Fibroblast of villous mesenchyme (primary cell): ENCODE measurements at regions not wholly inside any gene's neighbourhood (a gene's known extent, or its start where the extent isn't known, plus 50 kb on each side); places are given as distances from the start of the nearest gene placed in this dataset.
"Not testable (repeated sequence)": the region's sequence is repeated elsewhere in the genome, so short reads cannot be mapped to it uniquely, and the experiment has no call there.

Experiments
- DNase-seq: peaks from one replicate; pipeline ENCODE4 v3.0.0-alpha.2; 2010; ENCODE audit warnings: low read depth
- H3K4me3 ChIP-seq: 2 replicates; pipeline ENCODE4 v1.5.1; 2011; ENCODE audit warnings: low read depth, mild to moderate bottlenecking, low read length
- TF ChIP-seq, protein P1 (sequence below): IDR thresholded peaks from 2 replicates; pipeline ENCODE4 v1.5.1; 2012; ENCODE audit warnings: low read depth, mild to moderate bottlenecking, low read length; ENCODE audit not compliant: insufficient read depth

DNA sequence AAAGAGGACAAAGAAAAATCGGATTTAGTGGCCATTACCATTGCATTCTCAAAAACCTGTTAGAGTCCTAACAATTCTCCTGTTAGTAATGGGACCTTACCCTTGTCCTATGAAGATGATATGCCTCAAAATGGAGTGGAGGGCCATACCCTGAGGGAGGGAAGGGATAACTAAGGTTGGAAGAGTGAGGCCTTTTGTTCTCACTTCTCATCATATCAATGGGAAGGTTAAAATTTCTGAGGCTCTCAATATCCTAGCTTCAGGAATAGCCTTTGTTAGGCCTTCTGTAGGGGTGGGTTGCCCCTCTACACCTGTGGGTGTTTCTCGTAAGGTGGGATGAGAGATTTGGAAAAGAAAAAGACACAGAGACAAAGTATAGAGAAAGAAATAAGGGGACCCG is 109.4 kb upstream of the SGIP1 start:
- H3K4me3 ChIP-seq, DNase-seq: not testable (repeated sequence)

DNA sequence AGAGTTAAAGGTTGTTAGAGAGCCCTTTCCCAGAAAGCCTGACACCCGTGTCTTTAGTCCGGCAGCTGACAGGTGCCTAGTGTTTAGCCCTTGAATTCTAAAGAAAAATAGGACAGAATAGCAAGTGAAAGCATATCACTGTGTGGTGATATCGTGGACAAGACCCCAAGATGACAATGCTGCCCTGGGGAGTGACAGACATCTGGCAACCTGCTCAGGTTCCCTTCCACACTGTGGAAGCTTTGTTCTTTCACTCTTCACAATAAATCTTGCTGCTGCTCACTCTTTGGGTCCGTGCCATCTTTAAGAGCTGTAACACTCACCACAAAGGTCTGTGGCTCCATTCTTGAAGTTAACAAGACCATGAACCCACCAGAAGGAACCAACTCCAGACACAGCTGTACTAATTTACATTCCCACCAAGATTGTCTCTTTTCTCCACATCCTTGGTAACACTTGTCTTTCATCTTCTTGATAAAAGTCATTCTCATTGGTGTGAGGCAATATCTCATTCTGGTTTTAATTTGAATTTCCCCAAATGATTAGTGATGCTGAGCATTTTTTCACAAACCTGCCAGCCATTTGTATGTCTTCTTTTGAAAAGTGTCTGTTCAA is 107.6 kb upstream of the SGIP1 start:
- TF ChIP-seq, protein P1, sequence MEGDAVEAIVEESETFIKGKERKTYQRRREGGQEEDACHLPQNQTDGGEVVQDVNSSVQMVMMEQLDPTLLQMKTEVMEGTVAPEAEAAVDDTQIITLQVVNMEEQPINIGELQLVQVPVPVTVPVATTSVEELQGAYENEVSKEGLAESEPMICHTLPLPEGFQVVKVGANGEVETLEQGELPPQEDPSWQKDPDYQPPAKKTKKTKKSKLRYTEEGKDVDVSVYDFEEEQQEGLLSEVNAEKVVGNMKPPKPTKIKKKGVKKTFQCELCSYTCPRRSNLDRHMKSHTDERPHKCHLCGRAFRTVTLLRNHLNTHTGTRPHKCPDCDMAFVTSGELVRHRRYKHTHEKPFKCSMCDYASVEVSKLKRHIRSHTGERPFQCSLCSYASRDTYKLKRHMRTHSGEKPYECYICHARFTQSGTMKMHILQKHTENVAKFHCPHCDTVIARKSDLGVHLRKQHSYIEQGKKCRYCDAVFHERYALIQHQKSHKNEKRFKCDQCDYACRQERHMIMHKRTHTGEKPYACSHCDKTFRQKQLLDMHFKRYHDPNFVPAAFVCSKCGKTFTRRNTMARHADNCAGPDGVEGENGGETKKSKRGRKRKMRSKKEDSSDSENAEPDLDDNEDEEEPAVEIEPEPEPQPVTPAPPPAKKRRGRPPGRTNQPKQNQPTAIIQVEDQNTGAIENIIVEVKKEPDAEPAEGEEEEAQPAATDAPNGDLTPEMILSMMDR = no peak
- no peak for DNase-seq
- no peak overlapping the region for H3K4me3 ChIP-seq

DNA sequence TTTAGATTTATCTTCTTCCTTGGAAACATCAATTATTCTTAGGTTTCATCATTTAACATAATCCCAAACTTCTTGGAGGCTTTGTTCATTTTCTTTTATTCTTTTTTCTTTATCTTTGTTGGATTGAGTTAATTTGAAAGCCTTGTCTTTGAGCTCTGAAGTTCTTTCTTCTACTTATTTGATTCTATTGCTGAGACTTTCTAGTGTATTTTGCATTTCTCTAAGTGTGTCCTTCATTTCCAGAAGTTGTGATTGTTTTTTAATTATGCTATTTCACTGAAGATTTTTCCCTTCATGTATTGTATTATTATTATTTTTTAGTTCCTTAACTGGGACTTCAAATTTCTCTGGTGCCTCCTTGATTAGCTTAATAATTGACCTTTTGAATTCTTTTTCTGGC is 103.1 kb upstream of the SGIP1 start:
- DNase-seq = not testable (repeated sequence)

DNA sequence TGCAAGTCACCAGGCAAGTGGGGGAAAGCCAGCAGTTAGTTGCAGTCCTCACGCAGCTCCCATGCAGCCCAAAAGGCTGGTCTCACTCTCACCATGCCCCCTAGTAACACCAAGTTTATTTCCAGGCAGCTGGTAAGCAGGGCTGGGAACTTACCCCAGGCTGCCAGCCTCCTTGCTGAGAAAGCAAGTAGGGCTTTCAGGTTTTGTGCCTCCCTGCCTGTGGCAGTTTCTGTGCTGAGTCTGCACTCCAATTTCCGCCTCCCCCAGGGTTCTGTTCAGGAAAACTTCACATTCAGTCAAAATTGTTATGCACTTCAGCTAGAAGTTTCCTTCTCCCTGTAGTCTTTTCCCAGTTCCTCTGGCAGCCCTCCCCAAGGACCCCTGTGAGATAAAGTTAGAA is 102.0 kb upstream of the SGIP1 start:
- DNase-seq = no peak
- no peak overlapping the region for H3K4me3 ChIP-seq
- TF ChIP-seq, protein P1 = no peak

More for the DNA sequence above, 103.1 kb upstream of the SGIP1 start:
- H3K4me3 ChIP-seq = not testable (repeated sequence)

DNA sequence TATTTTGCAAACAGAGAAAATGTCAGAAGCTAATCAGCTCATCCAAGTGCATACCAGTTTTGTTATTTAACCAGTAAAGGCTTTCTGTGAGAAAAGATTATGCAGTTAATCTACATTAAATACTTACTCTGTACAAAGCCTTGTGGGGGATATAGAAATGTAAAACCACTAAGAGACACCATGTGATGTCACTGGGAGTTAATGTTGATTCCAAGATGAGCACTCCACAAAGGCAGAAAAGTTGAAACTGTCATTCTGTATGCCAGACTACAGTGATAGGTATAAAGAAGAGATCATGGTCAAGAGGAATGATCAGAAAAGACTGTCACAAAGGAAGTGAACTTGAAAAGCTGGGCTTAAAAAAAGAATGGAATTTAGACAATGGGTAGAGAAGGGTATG is 100.3 kb upstream of the SGIP1 start:
- DNase-seq = no peak
- TF ChIP-seq, protein P1 = no peak
- no peak overlapping the region for H3K4me3 ChIP-seq

DNA sequence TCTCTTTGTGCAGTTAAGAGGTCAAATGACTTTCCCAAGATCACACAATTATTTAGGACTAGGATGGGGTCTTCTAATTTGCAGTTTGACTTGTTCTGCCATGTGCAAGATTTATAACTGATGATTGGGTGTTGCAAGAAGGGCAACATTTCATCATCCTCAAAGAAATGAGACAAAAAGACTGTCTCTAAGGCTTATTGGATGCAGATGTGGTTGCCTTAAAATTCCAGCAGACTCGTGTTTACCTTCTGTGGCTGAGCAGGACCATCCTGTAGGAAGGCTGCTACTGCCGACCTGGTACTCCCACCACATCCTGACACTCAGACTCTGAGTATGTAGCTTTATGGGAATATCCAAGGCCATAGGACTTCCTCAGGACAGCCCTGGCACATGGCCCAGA is 99.9 kb upstream of the SGIP1 start:
- peak; percentile 78 for DNase-seq
- TF ChIP-seq, protein P1 = no peak
- no peak overlapping the region for H3K4me3 ChIP-seq

DNA sequence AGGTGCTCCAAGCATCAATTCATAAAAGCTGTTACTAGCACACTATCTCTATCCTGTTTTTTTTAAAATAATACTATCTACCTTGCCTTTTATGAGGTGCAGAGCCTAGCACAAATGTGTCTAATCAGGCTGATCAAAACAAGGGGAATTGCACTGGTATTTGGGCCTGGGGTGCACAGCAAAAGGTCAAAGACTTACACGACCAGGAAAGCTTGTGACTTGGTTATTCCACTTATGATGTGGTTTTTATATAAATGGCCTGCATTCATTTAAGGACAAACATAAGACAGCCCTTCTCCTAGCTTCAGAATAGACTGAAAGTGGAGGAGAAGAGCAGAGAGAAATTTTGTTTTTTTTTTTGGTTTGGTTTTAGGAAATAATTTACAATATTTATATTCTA is 98.4 kb upstream of the SGIP1 start:
- no peak overlapping the region for H3K4me3 ChIP-seq
- no peak for DNase-seq
- TF ChIP-seq, protein P1 = no peak

DNA sequence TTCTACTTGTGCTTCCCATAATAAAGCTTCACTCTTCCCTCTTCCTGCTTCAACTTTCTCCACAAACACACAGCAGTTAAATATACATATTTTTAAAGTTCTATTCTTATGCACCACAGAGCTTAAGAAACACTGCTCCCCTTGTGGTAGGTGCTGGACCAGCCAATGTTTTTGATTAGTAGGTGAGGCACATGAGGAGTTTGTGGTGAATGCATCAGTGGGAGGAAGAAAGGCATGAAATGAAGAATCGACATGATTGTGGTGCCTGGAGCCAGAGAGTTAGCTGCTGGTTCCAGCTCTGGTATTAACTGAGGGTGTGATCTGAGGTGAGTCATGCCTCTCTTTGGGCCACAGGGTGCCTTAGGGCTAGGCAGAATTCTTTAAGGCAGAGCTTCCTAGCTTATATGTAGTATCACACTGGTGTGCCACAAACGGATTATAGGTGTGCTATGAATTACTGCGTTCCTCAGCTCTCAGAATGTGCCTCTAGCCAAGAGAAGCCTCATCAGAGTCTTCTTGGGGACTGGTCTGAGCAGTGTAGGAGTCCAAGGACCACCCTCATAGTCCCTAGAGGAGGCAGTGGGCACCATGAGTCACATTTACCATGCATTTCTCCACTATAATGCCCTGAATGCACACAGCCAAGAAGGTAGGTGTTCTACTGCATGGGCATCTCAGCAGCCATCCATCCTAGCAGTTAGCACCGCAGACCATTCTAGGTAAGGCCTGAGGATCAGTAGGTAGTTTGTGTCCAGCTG is 97.4 kb upstream of the SGIP1 start:
- DNase-seq = peak; percentile 65
- no peak overlapping the region for H3K4me3 ChIP-seq
- TF ChIP-seq, protein P1 = peak; percentile 58
